HEK293 (cell line): ENCODE measurements at regions not wholly inside any gene's neighbourhood (a gene's known extent, or its start where the extent isn't known, plus 50 kb on each side); places are given as distances from the start of the nearest gene placed in this dataset.

Experiments
- CTCF ChIA-PET: fragments of 350-600 bp; formaldehyde crosslinking; extraction: SDS; loops from one replicate; lab custom pipeline; 2021; ENCODE audit warnings: antibody characterized with exemption; lab: Yijun Ruan, JAX
- POLR2A ChIA-PET: fragments of 300-600 bp; formaldehyde crosslinking; extraction: SDS; loops from one replicate; lab custom pipeline; 2020; ENCODE audit warnings: antibody characterized with exemption, inconsistent platforms; lab: Yijun Ruan, JAX
- H3K27ac ChIP-seq: fragments of 200-500 bp; sonication (Bioruptor generic); 2 replicates; pipeline ENCODE4 v1.5.1; 2014; ENCODE audit warnings: low read depth, low read length, control low read depth, inconsistent platforms; ENCODE audit errors: extremely low read depth
- H3K36me3 ChIP-seq, 2 experiments: fragments of 200-500 bp in 1 of 2; sonication (Bioruptor generic) in 1 of 2; 1 replicate in 1 of 2; 2 replicates in 1 of 2; pipeline ENCODE4 v1.5.1; 2014 to 2017; ENCODE audit warnings: inconsistent platforms in 2 of 2, low read length in 2 of 2; ENCODE audit not compliant: control insufficient read depth in 2 of 2, insufficient read depth in 1 of 2
- H3K4me1 ChIP-seq: fragments of 200-500 bp; sonication (Bioruptor generic); 2 replicates; pipeline ENCODE4 v1.5.1; 2014; ENCODE audit warnings: mild to moderate bottlenecking, low read length, inconsistent platforms; ENCODE audit not compliant: control insufficient read depth, insufficient read depth
- H3K4me3 ChIP-seq: 2 replicates; pipeline ENCODE4 v1.5.1; 2011; ENCODE audit warnings: low read depth, mild to moderate bottlenecking, control low read depth, low read length, moderate library complexity
- H3K9me3 ChIP-seq: fragments of 200-500 bp; sonication (Bioruptor generic); 2 replicates; pipeline ENCODE4 v1.5.1; 2014; ENCODE audit warnings: low read depth, low read length, inconsistent platforms; ENCODE audit not compliant: control insufficient read depth, insufficient read depth
- BCL11A ChIP-seq: fragments of 450-650 bp; formaldehyde crosslinking; IDR thresholded peaks from 2 replicates; pipeline ENCODE4 v1.5.1; 2016; ENCODE audit warnings: low read depth, missing biosample characterization, missing genetic modification characterization
- GLI4 ChIP-seq: fragments of 450-650 bp; formaldehyde crosslinking; IDR thresholded peaks from 2 replicates; pipeline ENCODE4 v1.5.1; 2016; ENCODE audit warnings: missing biosample characterization, missing genetic modification characterization
- INSM2 ChIP-seq: fragments of 450-650 bp; formaldehyde crosslinking; IDR thresholded peaks from 2 replicates; pipeline ENCODE4 v1.5.1; 2016; ENCODE audit warnings: missing biosample characterization, missing genetic modification characterization
- KLF8 ChIP-seq: fragments of 450-650 bp; formaldehyde crosslinking; IDR thresholded peaks from 2 replicates; pipeline ENCODE4 v1.5.1; 2016; ENCODE audit warnings: missing biosample characterization, missing genetic modification characterization
- OVOL3 ChIP-seq: fragments of 450-650 bp; formaldehyde crosslinking; IDR thresholded peaks from 2 replicates; pipeline ENCODE4 v1.5.1; 2016; ENCODE audit warnings: missing biosample characterization, missing genetic modification characterization
- PRDM1 ChIP-seq: fragments of 450-650 bp; formaldehyde crosslinking; IDR thresholded peaks from 2 replicates; pipeline ENCODE4; 2016; ENCODE audit warnings: missing biosample characterization, missing genetic modification characterization
- SCRT2 ChIP-seq: fragments of 450-650 bp; formaldehyde crosslinking; IDR thresholded peaks from 2 replicates; pipeline ENCODE4 v1.5.1; 2016; ENCODE audit warnings: missing biosample characterization, missing genetic modification characterization
- TCF7L2 ChIP-seq: IDR thresholded peaks from 2 replicates; pipeline ENCODE4 v1.6.1; 2011; ENCODE audit warnings: low read depth, mild to moderate bottlenecking, inconsistent platforms, low read length, moderate library complexity, borderline replicate concordance
- YY1 ChIP-seq: fragments of 450-650 bp; formaldehyde crosslinking; IDR thresholded peaks from 2 replicates; pipeline ENCODE4 v1.5.1; 2018; ENCODE audit warnings: missing biosample characterization, missing genetic modification characterization
- ZFP37 ChIP-seq: fragments of 450-650 bp; formaldehyde crosslinking; IDR thresholded peaks from 2 replicates; pipeline ENCODE4 v1.5.1; 2016; ENCODE audit warnings: missing biosample characterization, missing genetic modification characterization
- ZNF10 ChIP-seq: fragments of 450-650 bp; formaldehyde crosslinking; IDR thresholded peaks from 2 replicates; pipeline ENCODE4 v1.5.1; 2017; ENCODE audit warnings: missing biosample characterization, missing genetic modification characterization
- ZNF121 ChIP-seq: fragments of 450-650 bp; formaldehyde crosslinking; IDR thresholded peaks from 2 replicates; pipeline ENCODE4 v1.5.1; 2016; ENCODE audit warnings: missing biosample characterization, missing genetic modification characterization
- ZNF133 ChIP-seq: fragments of 450-650 bp; formaldehyde crosslinking; IDR thresholded peaks from 2 replicates; pipeline ENCODE4 v1.5.1; 2016; ENCODE audit warnings: missing biosample characterization, missing genetic modification characterization
- ZNF138 ChIP-seq: fragments of 450-650 bp; formaldehyde crosslinking; IDR thresholded peaks from 2 replicates; pipeline ENCODE4 v1.5.1; 2016; ENCODE audit warnings: missing biosample characterization, missing genetic modification characterization, borderline replicate concordance
- ZNF146 ChIP-seq: fragments of 450-650 bp; formaldehyde crosslinking; IDR thresholded peaks from 2 replicates; pipeline ENCODE4 v1.5.1; 2016; ENCODE audit warnings: missing biosample characterization, missing genetic modification characterization
- ZNF184 ChIP-seq: fragments of 450-650 bp; IDR thresholded peaks from 2 replicates; pipeline ENCODE4 v1.5.1; 2018; ENCODE audit warnings: missing biosample characterization, mild to moderate bottlenecking, missing genetic modification characterization
- ZNF26 ChIP-seq: fragments of 450-650 bp; formaldehyde crosslinking; IDR thresholded peaks from 2 replicates; pipeline ENCODE4 v1.5.1; 2016; ENCODE audit warnings: missing biosample characterization, missing genetic modification characterization
- ZNF324 ChIP-seq: fragments of 450-650 bp; formaldehyde crosslinking; IDR thresholded peaks from 2 replicates; pipeline ENCODE4 v1.5.1; 2016; ENCODE audit warnings: missing biosample characterization, missing genetic modification characterization
- ZNF37A ChIP-seq: fragments of 450-650 bp; IDR thresholded peaks from 2 replicates; pipeline ENCODE4 v1.5.1; 2018; ENCODE audit warnings: missing biosample characterization, missing genetic modification characterization
- ZNF449 ChIP-seq: fragments of 450-650 bp; formaldehyde crosslinking; IDR thresholded peaks from 2 replicates; pipeline ENCODE4 v1.5.1; 2017; ENCODE audit warnings: missing biosample characterization, mild to moderate bottlenecking, missing genetic modification characterization, moderate library complexity
- ZNF521 ChIP-seq: fragments of 450-650 bp; formaldehyde crosslinking; IDR thresholded peaks from 2 replicates; pipeline ENCODE4 v1.5.1; 2017; ENCODE audit warnings: missing biosample characterization, mild to moderate bottlenecking, missing genetic modification characterization
- ZNF558 ChIP-seq: fragments of 450-650 bp; formaldehyde crosslinking; IDR thresholded peaks from 2 replicates; pipeline ENCODE4 v1.5.1; 2016; ENCODE audit warnings: missing biosample characterization, missing genetic modification characterization
- ZNF623 ChIP-seq: fragments of 450-650 bp; formaldehyde crosslinking; IDR thresholded peaks from 2 replicates; pipeline ENCODE4 v1.5.1; 2016; ENCODE audit warnings: missing biosample characterization, missing genetic modification characterization
- ZNF660 ChIP-seq: fragments of 450-650 bp; IDR thresholded peaks from 2 replicates; pipeline ENCODE4 v1.5.1; 2018; ENCODE audit warnings: missing biosample characterization, mild to moderate bottlenecking, missing genetic modification characterization
- ZNF664 ChIP-seq: fragments of 450-650 bp; formaldehyde crosslinking; IDR thresholded peaks from 2 replicates; pipeline ENCODE4 v1.5.1; 2016; ENCODE audit warnings: missing biosample characterization, missing genetic modification characterization
- ZNF692 ChIP-seq: fragments of 450-650 bp; formaldehyde crosslinking; IDR thresholded peaks from 2 replicates; pipeline ENCODE4 v1.5.1; 2016; ENCODE audit warnings: missing biosample characterization, missing genetic modification characterization
- ZNF707 ChIP-seq: fragments of 450-650 bp; formaldehyde crosslinking; IDR thresholded peaks from 2 replicates; pipeline ENCODE4 v1.5.1; 2016; ENCODE audit warnings: missing biosample characterization, missing genetic modification characterization
- ZNF785 ChIP-seq: fragments of 450-650 bp; formaldehyde crosslinking; IDR thresholded peaks from 2 replicates; pipeline ENCODE4 v1.5.1; 2016; ENCODE audit warnings: missing biosample characterization, missing genetic modification characterization
- ZNF791 ChIP-seq: fragments of 450-650 bp; formaldehyde crosslinking; IDR thresholded peaks from 2 replicates; pipeline ENCODE4 v1.5.1; 2016; ENCODE audit warnings: missing biosample characterization, missing genetic modification characterization
- TF ChIP-seq, protein P1 (sequence below): fragments of 450-650 bp; formaldehyde crosslinking; IDR thresholded peaks from 2 replicates; pipeline ENCODE4; 2016; ENCODE audit warnings: missing biosample characterization, missing genetic modification characterization

GRCh38 chr2:221731432-221732145 lies 159.5 kb upstream of the EPHA4 start:
- H3K4me1 ChIP-seq, result no peaks in the 10 kb centered on the region
- no peak overlapping the region for H3K4me3 ChIP-seq
- ChIA-PET POLR2A (no interaction called here), CTCF (interaction anchor here (0.6 kb wide), 1 partner anchor 101 kb away, joined by 4 read pairs; no protein-coding TSS in a partner anchor)
- no peaks in the 10 kb centered on the region for H3K36me3 ChIP-seq
- no peaks in the 10 kb centered on the region for H3K9me3 ChIP-seq
- TF ChIP-seq ZNF146 (no peak), SCRT2 (no peak), OVOL3 (tag by site-specific recombination) (no peak), ZNF133 (tag by site-specific recombination) (no peak), INSM2 (tag by site-specific recombination) (no peak), ZNF37A (tag by site-specific recombination) (no peak), ZNF449 (tag by site-specific recombination) (no peak), ZNF660 (tag by site-specific recombination) (no peak), ZFP37 (tag by site-specific recombination) (no peak), TCF7L2 (no peak), ZNF324 (no peak), PRDM1 (tag by site-specific recombination) (no peak), ZNF184 (tag by site-specific recombination) (no peak), GLI4 (tag by site-specific recombination) (no peak), ZNF664 (no peak), KLF8 (no peak)
- TF ChIP-seq, protein P1, sequence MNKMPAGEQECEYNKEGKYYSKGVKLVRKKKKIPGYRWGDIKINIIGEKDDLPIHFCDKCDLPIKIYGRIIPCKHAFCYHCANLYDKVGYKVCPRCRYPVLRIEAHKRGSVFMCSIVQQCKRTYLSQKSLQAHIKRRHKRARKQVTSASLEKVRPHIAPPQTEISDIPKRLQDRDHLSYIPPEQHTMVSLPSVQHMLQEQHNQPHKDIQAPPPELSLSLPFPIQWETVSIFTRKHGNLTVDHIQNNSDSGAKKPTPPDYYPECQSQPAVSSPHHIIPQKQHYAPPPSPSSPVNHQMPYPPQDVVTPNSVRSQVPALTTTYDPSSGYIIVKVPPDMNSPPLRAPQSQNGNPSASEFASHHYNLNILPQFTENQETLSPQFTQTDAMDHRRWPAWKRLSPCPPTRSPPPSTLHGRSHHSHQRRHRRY (tag by site-specific recombination), result no peak
- no peak overlapping the region for H3K27ac ChIP-seq

DNA sequence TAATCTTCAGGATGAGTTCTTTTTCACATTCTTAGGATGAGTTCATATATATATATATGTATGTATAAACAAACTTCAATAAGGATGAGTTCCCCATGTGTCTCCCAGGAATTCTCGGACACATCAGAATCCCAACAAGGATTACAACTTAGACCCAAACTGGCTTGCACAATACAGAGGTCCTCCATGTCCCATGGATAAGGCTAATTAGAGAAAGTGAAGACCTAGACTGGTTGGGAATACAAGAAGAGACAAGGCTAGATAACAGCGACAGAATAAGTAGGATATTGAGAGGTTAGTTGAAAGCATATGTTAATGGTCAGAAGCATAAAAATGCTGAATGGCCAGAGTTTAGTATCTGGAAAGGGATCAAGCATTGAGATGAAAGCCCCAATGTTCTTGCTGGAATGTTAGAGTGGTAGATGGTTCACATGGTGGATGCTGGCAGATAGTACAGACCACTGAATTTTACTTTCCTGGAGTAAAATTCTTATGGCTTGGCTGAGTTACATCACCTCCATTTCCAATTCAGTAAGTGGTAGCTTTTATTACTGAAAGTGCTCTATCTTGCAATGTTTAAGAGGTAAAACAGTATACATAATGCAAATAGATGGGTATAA lies 154.9 kb upstream of the EPHA4 start:
- CTCF ChIA-PET, result interaction anchor here (0.6 kb wide), 1 partner anchor 1730 kb away, joined by 3 read pairs; no protein-coding TSS in a partner anchor
- Histone ChIP-seq H3K4me1 (no peaks in the 10 kb centered on the region), H3K9me3 (no peaks in the 10 kb centered on the region), H3K27ac (no peak overlapping the region), H3K4me3 (no peak overlapping the region), H3K36me3 (no peaks in the 10 kb centered on the region)
- POLR2A ChIA-PET, result no interaction called here
- TF ChIP-seq BCL11A (tag by site-specific recombination) (no peak), ZNF521 (tag by site-specific recombination) (no peak), ZNF623 (tag by site-specific recombination) (no peak), ZNF138 (no peak), ZNF785 (no peak), ZNF692 (tag by site-specific recombination) (no peak), ZNF121 (no peak), ZNF26 (no peak), ZNF707 (tag by site-specific recombination) (no peak), ZNF37A (tag by site-specific recombination) (no peak), ZNF558 (tag by site-specific recombination) (no peak), ZNF10 (no peak), YY1 (no peak), ZNF791 (tag by site-specific recombination) (no peak)
